Stimulated activated CD4-positive, alpha-beta T cell treated with anti-CD3 and anti-CD28 coated beads, Interleukin-4, amount 100 ng/mL, for 1 hour (primary cell): ENCODE measurements at regions not wholly inside any gene's neighbourhood (a gene's known extent, or its start where the extent isn't known, plus 50 kb on each side); places are given as distances from the start of the nearest gene placed in this dataset.
"Not testable (repeated sequence)": the region's sequence is repeated elsewhere in the genome, so short reads cannot be mapped to it uniquely, and the experiment has no call there.

ENCODE experiments used
- DNase-seq: peaks from one replicate; pipeline ENCODE4 v3.0.0-alpha.2; 2020

DNA sequence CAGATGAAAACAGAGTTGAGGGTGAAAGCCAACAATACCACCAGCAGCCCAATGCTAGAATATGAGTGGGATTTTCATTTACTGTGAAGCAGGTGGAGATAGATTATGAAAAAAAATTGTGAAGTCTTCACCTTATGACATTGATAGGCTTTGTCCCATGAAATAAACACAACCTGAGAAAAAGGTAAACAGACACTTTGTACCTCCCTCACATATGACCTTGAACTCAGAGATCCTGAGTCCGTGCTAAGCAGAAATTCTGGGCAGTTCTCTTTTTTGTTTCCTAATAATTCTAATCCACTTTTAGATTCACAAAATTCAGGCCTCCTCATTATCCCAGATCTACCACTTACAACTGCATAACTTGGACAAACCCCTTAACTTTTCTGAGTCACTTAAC, 127.3 kb upstream of the RORB start:
- no peak for DNase-seq

DNA sequence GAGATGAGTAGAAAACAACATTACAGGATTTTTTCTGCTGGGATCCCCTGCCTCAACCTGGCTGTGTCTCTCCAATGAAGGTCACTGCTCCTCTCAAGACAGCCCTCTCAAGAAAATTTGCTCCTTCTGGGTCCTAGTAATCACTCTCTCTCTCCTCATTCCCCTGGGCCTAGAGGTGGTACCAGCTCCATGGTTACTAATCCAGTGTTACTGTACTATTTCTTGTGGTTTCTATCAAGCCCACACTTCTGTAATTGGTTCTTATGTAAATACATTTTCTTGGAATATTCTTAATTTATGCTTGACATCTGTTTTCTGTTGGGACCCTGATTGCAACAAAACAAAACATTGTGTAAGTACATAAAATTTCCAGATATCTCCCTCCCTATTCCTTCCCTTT, 123.8 kb upstream of the RORB start:
- DNase-seq: no peak

DNA sequence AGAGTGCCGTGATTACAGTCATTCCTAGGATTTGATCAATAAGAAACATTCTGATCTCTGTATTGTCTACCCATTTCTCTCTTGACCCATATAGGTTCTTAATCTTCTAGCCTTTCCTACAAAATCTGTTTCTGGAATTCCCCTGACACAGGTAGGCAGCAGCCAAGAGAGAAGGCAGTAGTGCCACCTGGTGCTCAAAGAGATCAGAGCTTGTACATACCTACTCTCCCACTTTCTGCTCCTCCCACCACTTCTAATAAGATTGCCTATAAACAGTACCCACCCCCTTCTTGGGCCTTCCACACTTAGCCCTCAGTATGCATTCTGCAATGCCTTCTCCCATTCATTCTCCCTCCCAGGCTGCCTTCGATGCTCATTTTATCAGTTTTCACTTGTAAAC, 117.4 kb upstream of the RORB start:
- DNase-seq: no peak

DNA sequence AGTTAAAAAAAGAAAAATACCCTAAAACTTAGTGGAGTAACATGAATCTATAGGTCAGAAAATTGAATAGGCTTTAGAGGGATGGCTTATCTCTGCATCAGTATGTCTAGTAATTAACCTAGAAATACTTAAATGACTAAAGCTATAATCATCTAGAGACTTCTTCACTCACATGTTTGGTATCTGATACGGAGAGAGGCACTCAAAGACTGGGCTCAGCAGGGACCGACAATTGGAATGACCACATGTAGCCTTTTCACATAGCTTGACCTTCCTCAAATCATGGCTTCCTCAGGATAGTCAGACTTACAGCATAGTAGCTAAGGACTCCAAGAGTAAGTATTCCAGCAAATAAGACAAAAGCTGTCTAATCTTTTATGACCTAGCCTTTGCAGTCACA, 105.3 kb upstream of the RORB start:
- DNase-seq: no peak

DNA sequence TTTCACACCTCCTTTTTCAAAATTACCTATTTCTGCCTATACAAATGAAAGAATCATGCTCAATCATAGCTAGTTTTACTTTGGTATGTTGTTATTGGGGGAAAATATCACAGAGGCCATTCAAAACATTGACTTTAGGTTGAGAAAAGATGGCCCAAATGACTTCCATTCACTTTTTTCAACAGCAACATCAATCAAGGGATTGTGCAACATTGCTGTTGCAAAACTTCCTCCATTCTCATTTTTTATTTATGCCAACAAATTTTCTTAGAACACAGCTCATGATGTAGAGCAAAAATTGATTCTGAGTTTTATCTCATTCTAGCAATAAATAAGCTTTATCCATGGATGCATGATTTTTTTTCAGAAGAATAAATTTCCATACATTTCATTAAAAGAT, 93.6 kb upstream of the RORB start:
- no peak for DNase-seq

DNA sequence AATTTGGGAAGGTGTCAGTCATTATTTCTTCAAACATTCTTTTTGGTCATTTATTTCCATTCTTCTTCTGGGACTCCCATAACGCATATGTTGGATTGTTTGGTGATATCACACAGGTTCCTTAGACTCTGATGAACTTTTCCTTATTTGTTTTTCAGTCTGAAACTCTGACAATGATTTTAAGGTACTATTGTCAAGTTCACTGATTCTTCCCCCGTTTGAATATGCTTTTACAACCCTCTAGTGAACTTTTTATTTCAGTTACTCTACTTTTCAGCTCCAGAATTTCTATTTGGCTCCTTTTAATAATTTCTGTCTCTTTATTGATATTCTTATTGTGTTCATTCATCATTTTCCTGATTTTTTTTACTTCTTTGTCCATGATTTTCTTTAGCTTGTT, 92.5 kb upstream of the RORB start:
- no peak for DNase-seq

DNA sequence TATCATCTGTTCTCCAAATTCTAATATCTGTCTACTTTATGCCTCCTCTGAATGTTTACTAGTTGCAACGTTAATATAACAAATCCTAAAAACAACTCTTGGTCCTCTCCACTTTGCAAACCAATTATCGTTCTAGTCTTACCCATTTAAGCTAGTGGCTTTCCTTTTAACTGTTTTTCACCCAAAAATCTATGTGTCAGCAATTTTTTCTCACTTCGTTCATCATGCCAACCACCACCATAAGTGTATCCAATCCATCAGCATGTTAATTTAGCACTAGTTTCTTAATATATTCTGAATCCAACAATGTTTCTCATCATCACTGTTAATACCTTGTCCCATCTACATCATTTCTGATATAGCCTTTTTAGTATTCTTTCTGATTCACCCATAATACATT, 90.0 kb upstream of the RORB start:
- no peak for DNase-seq

DNA sequence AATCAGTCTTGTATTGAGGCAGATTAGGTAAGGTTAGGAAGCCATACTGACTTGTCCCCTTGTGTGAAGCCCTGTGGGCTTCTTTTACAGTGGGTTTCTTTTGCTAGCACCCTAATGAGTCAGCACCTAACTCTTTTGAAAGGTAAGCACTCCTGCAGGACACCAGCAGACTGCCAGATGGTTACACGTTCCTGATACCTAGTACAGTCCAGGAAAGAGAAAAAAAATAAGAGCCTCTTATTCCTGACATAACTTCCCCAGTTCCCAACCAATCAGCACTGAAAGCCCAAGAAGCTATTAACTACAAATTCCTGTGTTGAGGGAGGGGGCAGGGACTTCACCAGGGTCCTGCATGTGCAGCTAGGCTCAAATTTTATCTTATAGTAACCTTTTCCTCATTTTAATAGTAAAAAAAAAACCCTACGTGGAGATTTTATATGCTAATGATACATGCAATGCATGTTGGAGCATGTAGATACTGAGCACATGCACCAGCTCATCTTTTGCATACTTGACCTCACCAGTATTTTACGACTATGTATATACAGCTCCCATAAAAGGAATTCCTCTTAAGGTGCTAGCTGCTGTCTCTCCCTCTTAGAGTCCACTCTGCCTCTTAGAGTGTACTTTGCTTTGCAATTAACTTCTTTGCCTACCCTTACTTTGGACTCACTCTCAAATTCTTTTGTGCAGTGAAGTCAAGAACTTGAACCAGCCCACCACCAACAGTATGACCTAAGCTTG, 84.7 kb upstream of the RORB start:
- no peak for DNase-seq

DNA sequence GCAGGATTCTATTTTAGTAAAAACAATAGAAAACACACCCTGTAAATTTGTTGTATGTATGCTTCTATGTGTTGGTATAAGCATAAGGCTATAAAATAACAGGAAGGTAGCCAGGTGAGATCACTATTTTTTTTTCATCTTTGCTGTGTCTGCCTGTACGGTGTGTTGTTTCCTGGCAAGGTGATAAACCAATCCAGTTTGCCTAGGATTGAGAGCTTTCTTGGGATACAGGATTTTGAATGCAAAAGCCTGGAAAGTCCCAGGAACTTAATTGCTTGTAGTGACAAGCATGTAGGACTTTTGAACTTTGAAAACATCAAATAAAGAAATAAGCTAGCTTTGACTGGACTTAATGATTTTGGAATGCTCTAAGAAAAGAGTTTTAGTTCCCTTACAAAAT, 83.3 kb upstream of the RORB start:
- DNase-seq: no peak

DNA sequence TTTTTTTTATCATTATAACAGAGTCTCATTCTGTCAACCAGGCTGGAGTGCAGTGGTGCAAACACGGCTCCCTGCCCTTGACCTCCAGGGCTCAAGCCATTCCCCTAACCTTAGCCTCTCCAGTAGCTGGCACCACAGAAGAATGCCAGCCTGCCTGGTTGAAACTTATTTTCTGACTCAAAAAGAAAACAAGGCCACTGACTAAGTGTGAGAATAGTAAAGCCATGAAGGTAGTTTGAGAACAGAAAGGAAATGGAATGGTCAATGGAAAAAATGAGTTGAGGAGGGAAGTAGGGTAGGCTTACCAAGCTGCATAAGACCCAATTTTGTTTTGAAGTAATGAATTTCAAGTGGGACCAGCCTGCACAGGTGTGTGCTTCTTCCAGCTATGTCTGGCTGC, 82.8 kb upstream of the RORB start:
- DNase-seq: no peak

DNA sequence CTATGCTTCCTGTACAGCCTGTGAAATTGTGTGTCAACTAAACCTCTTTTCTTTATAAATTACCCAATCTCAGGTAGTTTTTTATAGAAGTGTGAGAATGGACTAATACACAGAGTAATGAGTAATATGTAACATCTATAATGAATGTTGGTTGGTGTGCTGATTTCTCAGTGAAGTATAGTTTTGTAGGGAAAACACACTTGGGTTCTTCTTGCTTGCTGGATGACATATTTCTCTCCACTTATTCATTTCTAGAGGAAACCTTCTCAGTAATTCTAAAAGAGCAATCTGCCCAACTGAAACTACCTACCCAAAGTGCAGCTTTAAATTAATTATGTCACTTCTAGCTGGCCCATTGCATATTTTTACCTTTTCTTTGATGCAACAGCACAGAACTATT, 81.1 kb upstream of the RORB start:
- no peak for DNase-seq

DNA sequence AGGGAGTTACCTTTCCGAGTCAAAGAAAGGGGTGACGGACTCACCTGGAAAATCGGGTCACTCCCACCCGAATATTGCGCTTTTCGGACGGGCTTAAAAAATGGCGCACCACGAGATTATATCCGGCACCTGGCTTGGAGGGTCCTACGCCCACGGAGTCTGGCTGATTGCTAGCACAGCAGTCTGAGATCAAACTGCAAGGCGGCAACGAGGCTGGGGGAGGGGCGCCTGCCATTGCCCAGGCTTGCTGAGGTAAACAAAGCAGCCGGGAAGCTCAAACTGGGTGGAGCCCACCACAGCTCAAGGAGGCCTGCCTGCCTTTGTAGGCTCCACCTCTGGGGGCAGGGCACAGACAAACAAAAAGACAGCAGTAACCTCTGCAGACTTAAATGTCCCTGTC, 72.6 kb upstream of the RORB start:
- not testable (repeated sequence) for DNase-seq

DNA sequence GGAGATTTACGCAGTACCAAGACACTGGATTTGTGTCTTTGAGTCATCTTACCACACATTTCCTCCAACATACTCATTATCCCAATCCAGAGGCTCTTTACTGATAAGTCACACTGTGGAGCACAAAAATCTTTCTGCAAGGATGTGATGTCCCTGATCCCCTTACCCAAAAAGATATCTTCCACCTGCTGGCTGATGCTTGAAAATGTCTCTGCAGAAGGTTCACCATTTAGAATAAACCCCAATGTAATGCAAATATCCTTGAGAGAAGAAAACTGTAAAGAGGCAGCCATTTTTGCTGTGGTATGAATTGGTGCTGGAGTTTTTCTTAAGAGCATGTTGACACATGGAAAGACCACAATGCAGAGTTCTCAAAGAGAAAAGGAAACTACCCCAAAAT, 65.7 kb upstream of the RORB start:
- DNase-seq: no peak

DNA sequence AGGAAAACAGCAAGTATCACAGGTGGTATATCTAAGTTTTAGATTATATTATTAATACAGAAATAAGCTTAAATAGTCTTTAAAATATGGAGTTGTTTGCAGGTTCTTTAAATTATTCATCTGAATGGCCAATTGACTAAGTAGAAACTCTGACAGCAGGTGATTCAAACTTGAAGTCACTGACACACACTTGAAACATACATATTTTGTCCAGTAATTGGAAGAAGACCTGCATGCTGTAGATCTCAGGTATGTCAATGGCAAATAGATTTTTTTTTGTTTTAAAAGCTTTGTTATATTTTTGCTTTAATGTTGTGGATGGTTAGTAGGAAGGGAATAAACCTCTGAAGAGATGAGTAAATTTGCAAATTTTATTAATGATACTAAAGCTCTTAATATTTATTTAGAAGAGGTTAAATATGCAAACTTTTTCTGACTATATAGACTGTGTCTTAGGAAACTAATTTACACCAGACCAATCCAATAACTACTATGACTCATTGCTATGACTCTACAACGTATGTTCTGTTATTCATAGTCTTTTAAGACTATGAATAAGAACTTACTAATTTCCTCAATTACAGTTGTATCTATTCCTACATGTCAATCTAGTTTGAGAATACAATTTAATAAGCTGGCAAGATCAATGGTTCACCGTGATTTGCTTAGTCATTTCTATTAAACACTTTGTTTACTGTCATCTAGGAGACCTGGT, 53.9 kb upstream of the RORB start:
- DNase-seq: no peak

DNA sequence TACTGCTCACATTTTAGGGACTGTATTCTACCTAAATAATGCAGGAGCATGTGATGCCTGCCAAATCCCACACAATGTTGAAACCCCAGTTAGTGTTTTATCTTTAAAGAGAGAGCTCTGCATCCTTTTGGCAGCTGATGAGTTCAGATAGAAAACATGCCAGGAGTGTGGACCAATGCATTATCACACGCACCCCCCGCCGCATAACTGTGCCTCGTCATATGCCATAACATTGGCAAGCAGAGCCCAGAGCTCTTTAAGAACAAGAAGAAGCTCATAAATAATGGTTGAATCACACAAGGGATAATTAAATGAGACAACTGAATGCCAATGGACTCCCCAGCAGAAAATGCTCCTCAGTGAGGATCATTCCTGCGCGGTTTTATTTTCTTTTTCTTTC, 52.8 kb upstream of the RORB start:
- DNase-seq: no peak
